Mucosa of rectum (tissue), 2 donors: ENCODE measurements at regions not wholly inside any gene's neighbourhood (a gene's known extent, or its start where the extent isn't known, plus 50 kb on each side); places are given as distances from the start of the nearest gene placed in this dataset.
"Not testable (repeated sequence)": the region's sequence is repeated elsewhere in the genome, so short reads cannot be mapped to it uniquely, and the experiment has no call there.

Source experiments
- H3K27ac ChIP-seq, 2 donors: one replicate each; pipeline ENCODE4 v1.7.0; 2013; ENCODE audit warnings: inconsistent platforms in 2 of 2, low read depth in 2 of 2, low read length in 2 of 2
- H3K27me3 ChIP-seq, 2 donors: one replicate each; pipeline ENCODE4 v1.7.0; 2013; ENCODE audit warnings: low read length in 2 of 2; ENCODE audit not compliant: control insufficient read depth in 2 of 2, insufficient read depth in 2 of 2
- H3K36me3 ChIP-seq, 2 donors: one replicate each; pipeline ENCODE4 v1.7.0; 2013; ENCODE audit warnings: low read length in 2 of 2; ENCODE audit not compliant: control insufficient read depth in 2 of 2, insufficient read depth in 2 of 2
- H3K4me1 ChIP-seq, 2 donors: one replicate each; pipeline ENCODE4 v1.7.0; 2013; ENCODE audit warnings: low read length in 2 of 2, mild to moderate bottlenecking in 1 of 2; ENCODE audit not compliant: control insufficient read depth in 2 of 2, insufficient read depth in 2 of 2
- H3K4me3 ChIP-seq, 2 donors: one replicate each; pipeline ENCODE4 v1.7.0; 2013; ENCODE audit warnings: low read length in 2 of 2
- H3K9ac ChIP-seq, 2 donors: one replicate each; pipeline ENCODE4 v1.7.0; 2013; ENCODE audit warnings: low read length in 2 of 2, low read depth in 1 of 2, mild to moderate bottlenecking in 1 of 2
- H3K9me3 ChIP-seq, 2 donors: one replicate each; pipeline ENCODE4 v1.7.0; 2013; ENCODE audit warnings: low read length in 2 of 2; ENCODE audit not compliant: control insufficient read depth in 2 of 2
- donor health status: healthy.
- donor health status: Normal muscosa, but diverticular disease.

DNA sequence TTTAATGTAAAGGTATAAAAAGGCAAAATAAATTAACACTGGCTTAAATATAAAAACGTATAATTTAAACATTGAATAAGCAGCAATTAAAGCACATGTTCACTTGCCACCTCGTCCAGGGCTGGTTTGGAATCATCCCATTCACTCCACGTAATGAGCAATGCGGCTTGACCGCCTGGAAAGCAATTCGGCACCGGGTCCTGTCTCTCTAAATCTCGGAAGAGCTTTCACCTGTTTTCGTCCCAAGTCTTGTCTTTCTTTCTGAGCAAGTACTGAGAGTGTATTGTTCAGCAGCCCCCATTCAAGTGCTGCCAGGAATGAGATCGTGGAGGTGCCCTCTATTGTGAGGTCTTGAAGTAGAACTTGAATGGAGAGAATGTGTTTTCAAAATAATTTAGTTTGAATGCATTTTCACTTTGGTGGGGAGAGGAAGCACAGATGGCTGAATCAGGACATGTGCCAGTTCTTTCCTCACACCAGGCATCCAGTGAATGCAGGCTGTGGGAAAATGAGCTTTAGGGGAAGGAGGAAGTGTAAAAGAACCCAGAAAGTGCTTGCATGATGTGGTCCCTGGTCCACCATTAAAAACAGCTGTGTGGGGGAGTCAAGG lies 515.2 kb downstream of the REEP3 start:
- no peaks in the 10 kb centered on the region for H3K36me3 ChIP-seq
- no peak overlapping the region for H3K9ac ChIP-seq
- peaks cover 2 to 4% of the 10 kb centered on the region in 2 donors for H3K4me1 ChIP-seq
- H3K4me3 ChIP-seq, result peak overlapping the region in 1 of 2 donors; percentile 45
- H3K27me3 ChIP-seq, result no peaks in the 10 kb centered on the region
- no peak overlapping the region for H3K27ac ChIP-seq
- H3K9me3 ChIP-seq, result no peaks in the 10 kb centered on the region

DNA sequence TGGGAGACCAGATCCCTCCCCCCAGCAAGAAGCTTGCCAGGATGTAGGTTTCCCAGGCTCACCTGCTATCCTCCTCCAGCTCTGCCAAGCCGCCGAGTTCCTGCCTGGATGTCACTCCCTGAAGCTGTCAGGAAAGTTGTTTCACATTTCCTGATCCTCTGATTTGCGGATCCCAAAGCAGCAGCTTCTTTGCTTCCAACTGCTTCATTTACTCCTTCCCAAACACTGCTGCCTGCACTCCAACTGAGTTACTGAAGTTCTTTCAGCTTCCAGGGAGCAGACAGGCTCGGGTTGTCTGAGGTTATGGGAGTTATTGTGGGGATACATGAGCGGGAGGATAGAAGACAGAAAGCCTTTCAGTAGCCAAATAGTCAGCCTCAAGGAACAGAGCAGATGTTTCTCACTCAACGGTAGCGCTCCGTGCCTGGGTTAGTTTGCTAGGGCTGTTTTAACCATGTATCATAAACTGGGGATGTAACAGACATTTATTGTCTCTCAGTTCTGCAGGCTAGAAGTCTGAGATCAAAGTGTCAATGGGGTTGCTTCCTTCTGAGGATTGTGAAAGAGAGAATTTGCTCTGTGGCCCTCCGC lies 516.0 kb downstream of the REEP3 start:
- Histone ChIP-seq H3K27ac (no peak overlapping the region), H3K4me1 (peaks cover 2 to 4% of the 10 kb centered on the region in 2 donors)

DNA sequence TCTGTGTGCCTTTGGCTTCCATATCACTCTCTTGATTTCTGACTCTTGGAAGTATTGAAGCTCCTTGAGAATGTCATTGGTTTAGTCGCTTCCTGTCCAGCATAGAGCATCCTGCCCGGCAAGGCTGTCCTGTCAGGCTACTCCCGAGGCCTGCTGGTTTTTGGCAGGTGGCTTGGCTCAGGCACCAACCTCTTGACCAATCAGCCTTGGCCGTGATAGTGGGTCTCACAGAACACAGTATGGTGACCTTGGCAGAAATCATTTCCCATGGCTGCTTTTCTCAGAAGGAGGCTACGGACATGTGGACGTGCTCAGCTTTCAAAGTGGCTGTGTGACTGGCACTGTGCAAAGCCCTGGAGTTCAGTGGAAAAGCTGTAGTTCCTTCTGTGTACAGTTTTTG lies 516.9 kb downstream of the REEP3 start:
- Histone ChIP-seq H3K27ac (no peak overlapping the region), H3K27me3 (no peaks in the 10 kb centered on the region), H3K9me3 (no peaks in the 10 kb centered on the region), H3K4me1 (peaks cover 2 to 4% of the 10 kb centered on the region in 2 donors), H3K9ac (no peak overlapping the region), H3K4me3 (no peak overlapping the region), H3K36me3 (no peaks in the 10 kb centered on the region)

More for the DNA sequence above, 516.0 kb downstream of the REEP3 start:
- no peaks in the 10 kb centered on the region for H3K27me3 ChIP-seq
- no peaks in the 10 kb centered on the region for H3K9me3 ChIP-seq
- no peaks in the 10 kb centered on the region for H3K36me3 ChIP-seq
- peak overlapping the region in 1 of 2 donors; percentile 45 for H3K4me3 ChIP-seq
- peak overlapping the region in 1 of 2 donors; percentile 43 for H3K9ac ChIP-seq

DNA sequence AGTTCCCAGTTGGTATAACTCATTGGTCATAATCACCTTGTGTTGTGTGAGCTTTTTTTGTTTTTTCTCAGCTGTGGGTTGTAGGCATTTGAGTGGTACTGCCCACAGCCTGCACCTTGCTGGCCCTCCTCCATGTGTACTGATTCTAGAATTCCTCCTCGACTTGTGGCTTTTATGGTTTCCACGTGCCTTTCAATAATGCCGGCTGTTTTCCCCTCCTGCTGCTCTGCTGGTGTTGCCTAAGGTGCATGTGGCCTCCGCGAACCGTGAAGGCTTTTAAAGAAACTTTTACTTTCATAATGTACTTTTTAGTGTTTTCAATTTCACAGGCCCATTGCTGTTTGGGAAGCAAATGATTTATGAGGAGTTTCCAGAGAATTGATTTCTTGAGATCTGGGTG lies 518.0 kb downstream of the REEP3 start:
- H3K9ac ChIP-seq, result no peak overlapping the region
- H3K36me3 ChIP-seq, result no peaks in the 10 kb centered on the region
- no peaks in the 10 kb centered on the region for H3K27me3 ChIP-seq
- H3K9me3 ChIP-seq, result no peaks in the 10 kb centered on the region
- no peak overlapping the region for H3K4me3 ChIP-seq
- no peak overlapping the region for H3K27ac ChIP-seq
- H3K4me1 ChIP-seq, result peaks cover 2 to 4% of the 10 kb centered on the region in 2 donors

DNA sequence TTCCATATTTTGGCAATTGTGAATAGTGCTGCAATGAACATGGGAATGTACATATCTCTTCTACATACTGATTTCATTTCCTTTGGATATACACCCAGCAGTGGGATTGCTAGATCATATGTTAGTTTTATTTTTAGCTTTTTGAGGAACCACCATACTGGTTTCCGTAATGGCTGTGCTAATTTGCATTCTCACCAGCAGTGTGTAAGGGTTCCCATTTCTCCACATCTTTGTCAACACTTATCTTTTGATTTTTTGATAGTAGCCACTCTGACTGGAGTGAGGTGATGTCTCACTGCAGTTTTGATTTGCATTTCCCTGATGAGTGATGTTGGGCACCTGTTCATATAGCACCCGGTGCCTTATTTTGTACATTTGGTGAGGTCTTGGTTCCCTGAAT lies 519.6 kb downstream of the REEP3 start:
- Histone ChIP-seq H3K36me3 (no peaks in the 10 kb centered on the region), H3K9me3 (no peaks in the 10 kb centered on the region), H3K27ac (no peak overlapping the region), H3K4me3 (no peak overlapping the region), H3K4me1 (peaks cover 2 to 4% of the 10 kb centered on the region in 2 donors), H3K9ac (no peak overlapping the region), H3K27me3 (no peaks in the 10 kb centered on the region)

DNA sequence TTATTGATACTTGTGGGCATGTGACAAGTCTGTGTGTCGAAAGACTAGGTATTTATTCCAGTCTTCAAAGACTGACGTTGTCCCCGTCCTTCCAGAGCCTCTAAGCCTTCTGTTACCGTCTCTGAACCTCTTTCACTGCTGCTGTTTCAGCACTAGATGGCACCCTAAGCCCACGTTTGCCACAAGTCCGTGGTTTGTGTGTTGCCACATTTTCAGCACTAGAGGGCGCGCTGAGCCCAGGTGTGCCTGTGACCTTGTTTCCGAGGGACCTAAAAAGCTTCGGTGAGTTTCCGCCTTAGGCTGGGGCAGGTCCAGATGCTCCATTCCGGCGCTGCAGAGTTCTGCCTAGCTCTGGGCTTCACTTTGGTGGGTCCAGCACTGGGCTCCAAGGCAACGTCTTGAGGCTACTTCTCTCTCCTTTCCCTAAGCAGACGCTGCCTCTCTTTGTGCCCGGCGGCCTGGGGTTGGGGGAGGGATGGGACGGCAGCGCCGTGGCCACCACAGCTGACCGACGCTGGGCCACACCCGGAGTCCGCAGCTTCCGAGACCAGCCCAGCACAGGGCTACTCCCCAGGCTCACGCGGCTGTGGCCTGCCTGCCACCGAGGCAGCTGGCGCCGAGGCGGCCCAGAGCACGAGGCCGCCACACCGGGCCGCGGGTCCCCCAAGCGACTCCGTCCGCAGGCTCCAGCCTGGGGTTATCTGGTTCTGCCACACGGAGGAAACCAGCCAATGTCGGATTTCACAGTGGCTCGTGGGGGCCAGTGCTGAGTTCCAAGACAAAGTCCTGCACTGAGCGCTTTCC lies 520.2 kb downstream of the REEP3 start:
- Histone ChIP-seq H3K4me1 (peaks cover 2 to 4% of the 10 kb centered on the region in 2 donors), H3K27ac (no peak overlapping the region)

DNA sequence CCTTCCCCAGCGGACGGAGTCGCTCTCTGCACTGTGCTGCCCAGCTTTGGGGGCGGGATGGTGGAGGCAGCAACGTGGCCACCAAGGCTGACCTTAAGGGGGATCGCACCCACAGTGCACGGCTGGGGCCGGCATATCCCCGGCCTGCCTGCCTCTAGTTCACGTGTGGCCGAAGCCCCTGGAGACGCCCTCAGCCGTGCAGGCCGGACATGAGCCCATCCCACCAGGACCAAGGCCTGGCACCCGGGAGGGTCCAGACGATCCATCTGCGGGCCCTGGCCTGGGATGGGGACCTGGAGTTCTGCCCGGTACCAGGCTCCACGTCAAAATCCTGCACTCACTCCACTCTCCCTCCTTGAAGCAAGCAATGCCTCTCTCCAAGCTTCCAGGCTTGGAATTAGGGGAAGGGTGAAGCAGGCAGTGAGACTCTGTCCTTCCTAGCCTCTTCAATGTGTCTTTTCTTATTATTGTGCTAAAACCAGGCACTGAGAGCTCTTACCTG lies 520.8 kb downstream of the REEP3 start:
- no peak overlapping the region for H3K9ac ChIP-seq
- no peaks in the 10 kb centered on the region for H3K9me3 ChIP-seq
- no peak overlapping the region for H3K4me3 ChIP-seq
- peaks cover 2 to 4% of the 10 kb centered on the region in 2 donors for H3K4me1 ChIP-seq
- H3K27me3 ChIP-seq, result no peaks in the 10 kb centered on the region
- H3K27ac ChIP-seq, result no peak overlapping the region
- H3K36me3 ChIP-seq, result no peaks in the 10 kb centered on the region

More for the DNA sequence above, 520.2 kb downstream of the REEP3 start:
- Histone ChIP-seq H3K9ac (no peak overlapping the region), H3K9me3 (no peaks in the 10 kb centered on the region), H3K4me3 (peak overlapping the region; percentile 53), H3K36me3 (no peaks in the 10 kb centered on the region), H3K27me3 (no peaks in the 10 kb centered on the region)

DNA sequence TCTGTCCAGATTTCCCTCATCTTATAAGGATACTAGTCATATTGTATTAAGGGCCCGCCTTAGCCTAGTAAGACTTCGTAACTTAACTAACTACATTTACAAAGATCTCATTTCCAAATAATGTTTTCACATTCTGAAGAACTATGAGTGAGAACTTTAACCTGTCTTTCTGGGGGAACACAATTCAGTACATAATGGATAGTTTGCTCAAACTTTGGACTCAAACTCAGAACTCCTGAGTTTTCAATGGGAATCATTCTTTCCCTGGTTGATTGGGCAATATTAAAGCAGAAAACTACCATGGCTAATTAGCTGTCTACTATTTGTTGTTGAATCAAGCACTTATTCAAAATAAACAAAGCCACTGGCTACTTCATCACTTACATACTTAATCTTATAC lies 522.9 kb downstream of the REEP3 start:
- Histone ChIP-seq H3K36me3 (no peaks in the 10 kb centered on the region), H3K4me3 (no peak overlapping the region), H3K27me3 (no peaks in the 10 kb centered on the region), H3K4me1 (no peaks in the 10 kb centered on the region), H3K27ac (no peak overlapping the region), H3K9ac (no peak overlapping the region), H3K9me3 (no peaks in the 10 kb centered on the region)

DNA sequence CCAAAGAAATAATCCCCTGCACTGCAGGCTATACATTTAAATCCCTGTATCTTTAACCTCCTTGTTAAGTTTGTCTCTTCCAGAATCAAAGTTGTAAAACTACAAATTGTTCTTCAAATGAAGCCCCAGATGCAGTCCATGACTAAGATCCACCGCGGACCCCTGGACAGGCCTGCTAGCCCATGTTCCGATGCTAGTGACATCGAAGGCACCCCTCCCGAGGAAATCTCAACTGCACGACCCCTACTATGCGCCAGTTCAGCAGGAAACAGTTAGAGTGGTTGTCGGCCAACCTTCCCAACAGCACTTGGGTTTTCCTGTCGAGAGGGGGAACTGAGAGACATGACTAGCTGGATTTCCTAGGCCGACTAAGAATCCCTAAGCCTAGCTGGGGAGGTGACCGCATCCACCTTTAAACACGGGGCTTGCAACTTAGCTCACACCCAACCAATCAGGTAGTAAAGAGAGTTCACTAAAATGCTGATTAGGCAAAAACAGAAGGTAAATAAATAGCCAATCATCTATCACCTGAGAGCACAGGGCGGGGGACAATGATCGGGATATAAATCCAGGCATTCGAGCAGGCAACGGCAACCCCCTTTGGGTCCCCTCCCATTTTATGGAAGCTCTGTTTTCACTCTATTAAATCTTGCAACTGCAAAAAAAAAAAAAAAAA lies 523.9 kb downstream of the REEP3 start:
- H3K4me3 ChIP-seq, H3K36me3 ChIP-seq, H3K27ac ChIP-seq, H3K9me3 ChIP-seq, H3K4me1 ChIP-seq, H3K9ac ChIP-seq, H3K27me3 ChIP-seq: not testable (repeated sequence)

DNA sequence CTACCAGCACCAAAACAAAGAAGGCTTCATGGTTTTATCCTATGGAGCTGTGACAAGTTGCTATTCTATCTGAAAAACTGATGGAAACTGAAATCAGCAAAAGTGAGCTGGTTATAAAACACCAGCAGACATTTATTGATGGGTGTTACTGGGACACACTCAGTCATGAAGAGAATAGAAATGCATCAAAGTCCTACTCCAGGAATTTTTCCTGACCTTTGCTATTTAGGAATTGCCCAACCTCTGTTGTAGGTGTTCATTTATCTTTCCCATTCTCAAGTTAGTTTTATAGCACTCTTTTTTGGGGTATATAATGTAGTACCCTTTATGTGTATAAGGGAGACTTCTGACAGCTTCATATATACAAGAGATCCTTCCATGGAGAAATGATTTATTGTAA lies 533.2 kb downstream of the REEP3 start:
- Histone ChIP-seq H3K36me3 (no peaks in the 10 kb centered on the region), H3K4me3 (no peak overlapping the region)

More for the DNA sequence above, 533.2 kb downstream of the REEP3 start:
- H3K9me3 ChIP-seq, result no peaks in the 10 kb centered on the region
- no peak overlapping the region for H3K9ac ChIP-seq
- H3K4me1 ChIP-seq, result peaks cover 0 to 4% of the 10 kb centered on the region in 2 donors
- no peak overlapping the region for H3K27ac ChIP-seq
- no peaks in the 10 kb centered on the region for H3K27me3 ChIP-seq
